HepG2 (cell line): ENCODE measurements at regions not wholly inside any gene's neighbourhood (a gene's known extent, or its start where the extent isn't known, plus 50 kb on each side); places are given as distances from the start of the nearest gene placed in this dataset.

Source experiments
- CTCF ChIP-seq: sonication (generic); formaldehyde crosslinking; IDR thresholded peaks from 2 replicates; pipeline ENCODE4 v1.5.0; 2020; ENCODE audit warnings: mild to moderate bottlenecking, missing genetic modification reagents, moderate library complexity
- HNRNPLL ChIP-seq: fragments of 200-400 bp; formaldehyde crosslinking; IDR thresholded peaks from 2 replicates; pipeline ENCODE4 v1.6.1; 2017; ENCODE audit warnings: mild to moderate bottlenecking, low read depth, low read length; ENCODE audit not compliant: poor library complexity, severe bottlenecking
- POLR2AphosphoS5 ChIP-seq: IDR thresholded peaks from 2 replicates; pipeline ENCODE4 v1.6.1; 2012; ENCODE audit warnings: low read depth, low read length
- TAF15 ChIP-seq: fragments of 200-400 bp; formaldehyde crosslinking; IDR thresholded peaks from one replicate; pipeline ENCODE4 v1.6.1; 2018; ENCODE audit warnings: mild to moderate bottlenecking, low read depth, low read length; ENCODE audit not compliant: poor library complexity, severe bottlenecking
- ZSCAN29 ChIP-seq: sonication (generic); formaldehyde crosslinking; conservative IDR thresholded peaks from 2 replicates; pipeline ENCODE4 v1.4.0; 2020; ENCODE audit warnings: mild to moderate bottlenecking, missing genetic modification reagents
- TF ChIP-seq, protein P1 (sequence below), 2 experiments: sonication (generic) in 1 of 2; formaldehyde crosslinking in 1 of 2; IDR thresholded peaks; 2 replicates each; pipeline versions ENCODE4 v1.4.0 to v1.6.1; 2018 to 2020; ENCODE audit warnings: missing genetic modification reagents in 2 of 2, borderline replicate concordance in 1 of 2, low read depth in 1 of 2, mild to moderate bottlenecking in 1 of 2, missing biosample characterization in 1 of 2
- TF ChIP-seq, protein P2 (sequence below): sonication (generic); formaldehyde crosslinking; IDR thresholded peaks from 2 replicates; pipeline ENCODE4 v1.8.1; 2023; ENCODE audit warnings: mild to moderate bottlenecking, missing genetic modification reagents, borderline replicate concordance

DNA sequence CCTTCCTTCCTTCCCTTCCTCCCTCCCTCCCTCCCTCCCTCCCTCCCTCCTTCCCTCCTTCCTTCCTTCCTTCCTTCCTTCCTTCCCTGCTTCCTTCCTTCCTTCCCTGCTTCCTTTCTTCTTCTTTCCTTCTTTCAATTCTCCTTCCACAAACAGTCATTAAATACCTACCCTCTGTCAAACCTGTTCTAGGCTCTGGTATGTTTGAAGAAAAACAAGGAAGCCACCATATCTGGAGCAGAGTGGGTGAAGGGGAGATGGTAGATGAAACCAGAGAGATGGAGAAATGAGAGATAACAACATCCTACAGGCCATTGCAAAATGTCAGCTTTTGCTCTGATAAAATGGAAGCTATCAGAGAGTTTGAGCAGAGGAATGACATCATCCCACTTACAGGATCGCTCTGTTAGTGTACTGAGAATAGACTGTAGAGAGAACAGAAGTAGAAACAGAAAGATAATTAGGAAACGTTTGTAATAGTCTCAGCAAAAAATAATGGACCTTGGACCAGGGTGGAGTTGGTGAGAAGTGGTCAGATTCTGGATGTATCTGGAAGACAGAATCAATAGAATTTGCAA, 334.0 kb downstream of the STIM2 start:
- TF ChIP-seq, protein P1, sequence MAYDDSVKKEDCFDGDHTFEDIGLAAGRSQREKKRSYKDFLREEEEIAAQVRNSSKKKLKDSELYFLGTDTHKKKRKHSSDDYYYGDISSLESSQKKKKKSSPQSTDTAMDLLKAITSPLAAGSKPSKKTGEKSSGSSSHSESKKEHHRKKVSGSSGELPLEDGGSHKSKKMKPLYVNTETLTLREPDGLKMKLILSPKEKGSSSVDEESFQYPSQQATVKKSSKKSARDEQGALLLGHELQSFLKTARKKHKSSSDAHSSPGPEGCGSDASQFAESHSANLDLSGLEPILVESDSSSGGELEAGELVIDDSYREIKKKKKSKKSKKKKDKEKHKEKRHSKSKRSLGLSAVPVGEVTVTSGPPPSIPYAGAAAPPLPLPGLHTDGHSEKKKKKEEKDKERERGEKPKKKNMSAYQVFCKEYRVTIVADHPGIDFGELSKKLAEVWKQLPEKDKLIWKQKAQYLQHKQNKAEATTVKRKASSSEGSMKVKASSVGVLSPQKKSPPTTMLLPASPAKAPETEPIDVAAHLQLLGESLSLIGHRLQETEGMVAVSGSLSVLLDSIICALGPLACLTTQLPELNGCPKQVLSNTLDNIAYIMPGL (CRISPR knock-in tag; IDR thresholded peaks at IDR 0.05; ENCODE audit: borderline replicate concordance in 1 of 2, low read depth in 1 of 2): no peak
- TF ChIP-seq HNRNPLL: no peak
- no peak for TF ChIP-seq CTCF (CRISPR knock-in tag)
- TF ChIP-seq ZSCAN29 (CRISPR knock-in tag): no peak
- no peak for TF ChIP-seq TAF15
- TF ChIP-seq, protein P2, sequence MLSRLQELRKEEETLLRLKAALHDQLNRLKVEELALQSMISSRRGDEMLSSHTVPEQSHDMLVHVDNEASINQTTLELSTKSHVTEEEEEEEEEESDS (CRISPR knock-in tag): no peak
- no peak for TF ChIP-seq POLR2AphosphoS5
